PFSK-1 (cell line): ENCODE measurements at regions not wholly inside any gene's neighbourhood (a gene's known extent, or its start where the extent isn't known, plus 50 kb on each side); places are given as distances from the start of the nearest gene placed in this dataset.

Source experiments
- FOXP2 ChIP-seq: optimal IDR thresholded peaks from 2 replicates; pipeline ENCODE3; 2011; ENCODE audit warnings: borderline replicate concordance, control low read depth, inconsistent platforms; ENCODE audit not compliant: insufficient read depth; ENCODE audit errors: extremely low read length, extremely low read depth
- POLR2AphosphoS5 ChIP-seq: IDR thresholded peaks from 2 replicates; pipeline ENCODE4 v1.6.1; 2012; ENCODE audit warnings: low read depth, mild to moderate bottlenecking, control low read depth, low read length, moderate library complexity
- REST ChIP-seq, 2 experiments: IDR thresholded peaks; 2 replicates each; pipeline versions ENCODE4 v1.6.1 to v1.8.0; 2011 to 2012; ENCODE audit warnings: low read depth in 2 of 2, low read length in 2 of 2, control low read depth in 1 of 2, inconsistent platforms in 1 of 2, mild to moderate bottlenecking in 1 of 2, moderate library complexity in 1 of 2; ENCODE audit not compliant: insufficient read depth in 1 of 2
- SIN3A ChIP-seq: IDR thresholded peaks from 2 replicates; pipeline ENCODE4 v1.6.1; 2012; ENCODE audit warnings: mild to moderate bottlenecking, low read length, moderate library complexity, borderline replicate concordance; ENCODE audit not compliant: insufficient read depth
- TAF1 ChIP-seq: IDR thresholded peaks from 2 replicates; pipeline ENCODE4 v1.6.1; 2012; ENCODE audit warnings: low read length, control low read depth, borderline replicate concordance; ENCODE audit not compliant: insufficient read depth

- TF ChIP-seq POLR2AphosphoS5, result no peak
- no peak for TF ChIP-seq TAF1
- no peak for TF ChIP-seq REST (IDR thresholded peaks at IDR 0.05; ENCODE audit: insufficient read depth in 1 of 2, low read depth in 2 of 2, low read length in 2 of 2)
- TF ChIP-seq SIN3A, result no peak
- TF ChIP-seq FOXP2, result no peak
Measured at GRCh38 chr2:237020090-237020489, 65.6 kb upstream of the COPS8 start.
